GM21447 (cell line): ENCODE measurements at regions not wholly inside any gene's neighbourhood (a gene's known extent, or its start where the extent isn't known, plus 50 kb on each side); places are given as distances from the start of the nearest gene placed in this dataset.

ENCODE experiments used
- ATAC-seq: cut with Tn5 transposase; IDR thresholded peaks from one replicate; pipeline ENCODE4 v1.9.1; 2021; ENCODE audit not compliant: unreplicated experiment

DNA sequence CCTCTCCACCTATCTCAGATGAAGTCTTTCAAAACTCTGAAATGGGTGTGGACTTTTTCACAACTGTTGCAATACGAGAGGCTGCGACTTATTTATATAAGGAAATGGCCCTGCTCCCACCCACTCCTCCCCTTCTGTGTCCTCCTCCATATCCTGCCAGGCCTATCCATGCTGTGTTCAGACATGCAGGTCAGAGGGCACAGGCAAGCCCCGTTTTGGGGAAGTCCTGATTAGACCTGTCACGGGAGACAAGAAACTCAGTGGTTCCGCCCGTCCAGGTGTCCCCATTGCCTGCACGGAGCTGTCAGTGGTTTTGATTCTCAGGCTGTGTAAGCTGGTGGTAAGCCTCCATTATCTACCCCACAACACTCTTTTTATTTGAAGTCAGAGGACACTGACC lies 99.6 kb upstream of the MGAT5 start:
- peak; percentile 65 for ATAC-seq

DNA sequence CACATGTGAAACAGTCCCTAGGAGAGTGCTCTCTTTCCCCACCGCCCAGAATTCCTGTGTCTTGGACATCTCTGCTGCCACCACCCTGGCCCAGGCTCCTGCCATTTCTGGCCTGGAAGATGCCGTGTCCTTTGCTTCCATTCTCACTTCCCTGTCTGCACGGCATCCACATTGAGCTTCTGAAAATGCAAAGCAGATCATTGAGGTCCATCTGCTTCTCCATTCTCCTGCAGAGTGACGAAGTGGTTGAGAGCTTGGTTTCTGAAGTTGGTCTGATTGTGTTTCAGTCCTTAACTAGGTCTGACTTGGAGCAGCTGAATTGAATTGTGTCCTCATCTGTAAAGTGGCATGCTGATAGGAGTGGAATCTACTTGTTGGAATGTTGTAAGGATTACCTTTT lies 98.7 kb upstream of the MGAT5 start:
- peak; percentile 89 for ATAC-seq

- no peak for ATAC-seq
These were observed 95.6 kb upstream of the MGAT5 start for GRCh38 chr2:134158295-134158694.

GRCh38 chr2:134161170-134161547 lies 92.7 kb upstream of the MGAT5 start:
- ATAC-seq, result no peak

GRCh38 chr2:134163336-134163735 lies 90.5 kb upstream of the MGAT5 start:
- no peak for ATAC-seq

GRCh38 chr2:134164306-134164705 lies 89.6 kb upstream of the MGAT5 start:
- no peak for ATAC-seq

GRCh38 chr2:134167015-134167414 lies 86.9 kb upstream of the MGAT5 start:
- ATAC-seq, result no peak

DNA sequence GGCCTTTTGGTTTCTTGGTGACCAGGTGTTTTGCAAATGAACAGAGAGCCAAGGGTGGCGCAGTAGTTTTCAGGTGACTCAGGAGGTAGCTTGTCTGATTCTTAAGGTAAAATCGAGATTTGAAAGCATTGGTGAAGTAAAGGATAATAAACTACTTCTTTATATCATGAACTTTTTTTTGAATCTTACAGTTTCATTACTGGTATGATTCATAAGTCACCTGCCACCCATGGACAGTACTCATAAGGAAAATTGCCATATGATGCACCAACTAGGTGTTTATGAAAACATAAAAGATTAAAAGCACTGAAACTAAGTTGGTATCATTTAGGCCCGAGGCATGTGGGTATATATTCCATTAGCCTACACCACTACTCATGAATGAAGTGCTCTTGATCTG lies 84.1 kb upstream of the MGAT5 start:
- ATAC-seq, result no peak

DNA sequence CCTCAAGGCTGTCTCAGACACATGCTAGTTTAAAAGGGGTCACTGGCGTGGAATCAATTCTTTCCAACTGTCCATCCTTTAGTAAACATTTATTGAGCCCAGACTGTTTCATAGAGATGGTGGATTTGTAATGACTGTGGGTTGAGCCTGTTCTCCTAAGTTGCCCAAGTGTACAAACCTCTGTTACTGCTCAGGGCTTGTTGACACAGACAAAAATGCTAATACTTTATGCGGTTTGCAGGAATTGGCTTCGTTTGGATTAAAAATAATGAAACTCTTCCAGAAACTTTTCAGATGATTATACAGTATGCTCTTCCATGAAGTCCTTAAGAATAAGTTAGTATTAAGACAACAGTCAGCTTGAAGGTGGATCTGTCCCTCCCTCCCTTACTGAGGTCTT lies 83.6 kb upstream of the MGAT5 start:
- ATAC-seq, result no peak

DNA sequence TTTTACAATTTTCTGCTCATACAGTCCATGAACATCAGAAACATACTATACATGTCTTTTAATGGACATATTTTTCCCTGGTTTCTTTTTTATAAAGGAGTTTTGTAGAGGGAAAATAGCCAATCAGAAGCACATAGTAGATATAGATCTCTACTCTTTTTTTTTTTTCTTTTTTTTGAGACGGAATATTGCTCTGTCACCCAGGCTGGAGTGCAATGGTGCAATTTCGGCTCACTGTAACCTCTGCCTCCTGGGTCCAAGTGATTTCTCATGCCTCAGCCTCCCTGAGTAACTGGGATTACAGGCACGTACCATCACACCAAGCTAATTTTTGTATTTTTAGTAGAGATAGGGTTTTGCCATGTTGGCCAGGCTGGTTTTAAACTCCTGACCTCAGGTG lies 83.2 kb upstream of the MGAT5 start:
- no peak for ATAC-seq

DNA sequence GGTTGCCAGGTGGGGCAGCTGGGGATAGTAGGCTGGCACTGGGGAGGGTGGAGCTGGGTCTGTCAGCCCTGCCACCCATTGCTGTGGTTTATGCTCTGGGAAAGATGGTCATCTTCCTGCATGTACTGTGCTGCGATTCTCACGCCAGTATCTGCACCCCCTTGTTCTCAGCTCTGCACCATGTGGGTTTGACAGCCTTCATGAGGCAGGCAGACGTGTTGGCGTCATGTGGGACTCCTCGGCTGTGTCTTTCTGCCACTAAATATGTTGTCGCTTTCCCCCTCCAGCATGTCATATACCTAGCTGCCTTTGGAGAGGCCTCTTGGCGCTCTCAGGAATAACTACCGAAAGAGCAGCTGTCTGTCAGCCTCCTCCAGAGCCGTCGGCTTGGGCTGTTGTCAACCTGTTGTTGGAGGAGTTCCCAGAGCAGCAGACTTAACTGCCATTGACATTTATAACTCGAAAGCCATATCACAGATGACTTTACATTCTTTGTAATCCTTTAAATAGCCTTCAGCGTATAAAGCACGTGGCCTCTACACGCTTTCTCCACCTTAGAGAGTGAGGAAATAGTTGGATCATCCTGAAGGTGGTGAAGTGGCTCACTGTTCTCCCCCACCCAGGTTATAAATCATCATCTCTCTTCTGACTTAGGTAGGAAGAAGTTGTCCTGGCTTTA lies 80.4 kb upstream of the MGAT5 start:
- ATAC-seq, result no peak

- ATAC-seq, result no peak
These were observed 79.2 kb upstream of the MGAT5 start for GRCh38 chr2:134174711-134175110.

- ATAC-seq, result no peak
These were observed 78.0 kb upstream of the MGAT5 start for GRCh38 chr2:134175834-134176233.

- ATAC-seq, result no peak
These were observed 76.4 kb upstream of the MGAT5 start for GRCh38 chr2:134177351-134177931.

- ATAC-seq, result peak; percentile 69
These were observed 75.6 kb upstream of the MGAT5 start for GRCh38 chr2:134178138-134178877.

DNA sequence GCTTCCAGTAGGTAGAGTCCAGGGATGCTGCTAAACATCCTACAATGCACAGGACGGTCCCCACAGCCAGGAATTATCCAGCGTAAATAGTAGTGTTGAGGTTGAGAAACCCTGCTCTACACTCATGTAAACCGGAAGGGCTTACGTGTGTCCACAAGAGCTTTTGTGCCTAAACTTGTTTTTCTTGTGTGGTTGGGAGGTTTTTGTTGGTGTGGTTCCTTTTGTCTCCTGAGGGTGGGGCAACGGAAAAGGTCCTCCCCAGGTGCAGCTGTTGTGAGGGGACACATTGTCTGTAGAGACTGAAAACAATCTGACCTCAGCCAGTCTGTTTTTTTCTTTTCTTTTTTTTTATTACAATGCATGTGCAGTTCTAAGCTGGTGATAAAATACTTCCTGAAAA lies 72.7 kb upstream of the MGAT5 start:
- peak; percentile 70 for ATAC-seq

GRCh38 chr2:134183679-134184078 lies 70.2 kb upstream of the MGAT5 start:
- no peak for ATAC-seq

DNA sequence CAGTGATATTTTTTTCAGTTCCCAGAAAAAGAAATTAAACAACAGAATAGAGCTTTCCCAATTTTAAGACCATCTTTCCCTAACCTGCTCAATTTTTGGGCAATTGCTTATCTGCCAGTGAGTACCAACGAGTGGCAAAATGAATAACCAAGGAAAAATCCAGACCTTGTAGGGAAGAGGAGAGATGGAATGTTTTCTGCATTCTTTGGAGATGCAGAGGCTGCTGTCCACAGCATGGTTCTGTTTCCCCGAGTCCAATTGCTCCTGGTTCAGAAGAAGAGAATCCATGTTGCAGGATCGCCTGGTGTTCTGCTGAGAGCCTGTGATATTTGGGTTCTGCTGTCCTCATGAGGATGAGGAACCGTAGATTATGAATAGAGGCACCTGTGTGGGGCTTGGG lies 68.2 kb upstream of the MGAT5 start:
- no peak for ATAC-seq

DNA sequence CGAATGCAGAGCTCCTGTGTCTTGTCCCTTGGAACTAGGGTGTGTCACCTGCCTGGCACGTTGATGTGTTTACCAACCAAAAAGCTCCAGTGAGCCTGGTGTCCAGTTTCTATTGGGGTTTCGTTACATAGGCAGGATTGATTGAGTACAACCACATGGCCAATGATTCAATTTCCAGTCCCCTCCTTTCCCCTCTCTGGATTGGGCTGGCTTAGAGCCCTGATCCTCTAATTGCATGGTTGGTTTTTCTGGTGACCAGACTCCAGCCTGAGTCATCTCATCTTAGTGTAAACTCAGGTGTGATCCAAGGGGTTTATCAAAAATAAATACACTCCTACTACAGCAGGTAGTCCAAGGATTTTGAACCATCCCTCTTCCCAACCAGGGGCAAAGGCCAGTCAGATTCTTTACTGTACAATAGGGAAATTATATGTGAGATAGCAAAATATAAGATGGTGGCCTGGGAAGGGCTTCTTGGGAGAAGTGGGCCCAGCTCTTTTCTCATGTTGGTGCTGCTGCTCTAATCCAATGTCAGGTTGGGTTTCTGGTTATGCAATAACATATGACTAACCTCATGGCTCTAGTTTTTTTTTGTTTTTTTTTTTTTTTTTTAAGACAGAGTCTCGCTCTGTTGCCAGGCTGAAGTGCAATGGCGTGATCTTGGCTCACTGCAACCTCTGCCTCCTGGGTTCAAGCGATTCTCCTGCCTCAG lies 64.7 kb upstream of the MGAT5 start:
- no peak for ATAC-seq

- no peak for ATAC-seq
These were observed 63.6 kb upstream of the MGAT5 start for GRCh38 chr2:134190062-134190806.

GRCh38 chr2:134190807-134191203 lies 63.1 kb upstream of the MGAT5 start:
- no peak for ATAC-seq
